ENCODE measurements at regions not wholly inside any gene's neighbourhood (a gene's known extent, or its start where the extent isn't known, plus 50 kb on each side); places are given as distances from the start of the nearest gene placed in this dataset.

DNA sequence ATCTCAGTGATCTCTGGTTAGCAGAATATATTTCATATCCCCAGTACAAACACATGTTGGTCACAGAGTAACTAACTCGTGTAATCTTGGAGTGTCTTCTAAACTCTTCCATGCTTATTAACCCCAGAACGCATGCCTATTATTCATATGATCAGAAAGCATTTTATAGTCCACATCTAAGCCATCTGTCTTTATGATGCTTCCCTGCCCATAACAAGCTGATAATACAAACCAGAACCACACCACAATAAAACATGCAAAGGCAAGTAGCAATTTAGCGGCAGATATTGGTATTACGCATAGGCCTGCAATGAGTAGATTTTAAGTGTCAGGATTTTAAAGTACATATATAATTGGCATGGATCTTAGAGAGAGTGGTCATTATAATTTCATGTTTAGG is 120.0 kb upstream of the PRKCQ start:
- H3K27ac ChIP-seq, result no peak overlapping the region
- no peak for TF ChIP-seq ZFX (IDR thresholded peaks at IDR 0.05; ENCODE audit: borderline replicate concordance)
- TF ChIP-seq, protein P1, sequence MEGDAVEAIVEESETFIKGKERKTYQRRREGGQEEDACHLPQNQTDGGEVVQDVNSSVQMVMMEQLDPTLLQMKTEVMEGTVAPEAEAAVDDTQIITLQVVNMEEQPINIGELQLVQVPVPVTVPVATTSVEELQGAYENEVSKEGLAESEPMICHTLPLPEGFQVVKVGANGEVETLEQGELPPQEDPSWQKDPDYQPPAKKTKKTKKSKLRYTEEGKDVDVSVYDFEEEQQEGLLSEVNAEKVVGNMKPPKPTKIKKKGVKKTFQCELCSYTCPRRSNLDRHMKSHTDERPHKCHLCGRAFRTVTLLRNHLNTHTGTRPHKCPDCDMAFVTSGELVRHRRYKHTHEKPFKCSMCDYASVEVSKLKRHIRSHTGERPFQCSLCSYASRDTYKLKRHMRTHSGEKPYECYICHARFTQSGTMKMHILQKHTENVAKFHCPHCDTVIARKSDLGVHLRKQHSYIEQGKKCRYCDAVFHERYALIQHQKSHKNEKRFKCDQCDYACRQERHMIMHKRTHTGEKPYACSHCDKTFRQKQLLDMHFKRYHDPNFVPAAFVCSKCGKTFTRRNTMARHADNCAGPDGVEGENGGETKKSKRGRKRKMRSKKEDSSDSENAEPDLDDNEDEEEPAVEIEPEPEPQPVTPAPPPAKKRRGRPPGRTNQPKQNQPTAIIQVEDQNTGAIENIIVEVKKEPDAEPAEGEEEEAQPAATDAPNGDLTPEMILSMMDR (IDR thresholded peaks at IDR 0.05), result no peak

DNA sequence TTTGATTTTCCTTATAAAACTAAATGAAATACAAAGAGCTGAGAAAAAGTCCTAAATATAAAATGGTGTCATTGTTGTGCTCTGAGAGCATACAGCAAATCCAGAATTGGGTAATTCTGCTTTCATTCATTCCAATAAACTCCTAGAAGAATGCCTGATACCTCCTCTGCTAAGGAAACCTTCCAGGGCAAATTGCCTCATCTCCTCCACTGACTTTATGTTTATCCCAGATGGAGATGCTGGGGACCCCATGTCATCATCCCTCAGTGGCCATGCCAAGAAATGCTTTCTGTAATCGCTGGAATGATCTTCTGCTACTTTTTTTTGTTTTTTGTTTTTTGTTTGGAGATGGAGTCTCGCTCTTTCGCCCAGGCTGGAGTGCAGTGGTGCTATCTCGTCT is 119.3 kb upstream of the PRKCQ start:
- no peak overlapping the region for H3K27ac ChIP-seq
- TF ChIP-seq, protein P1 (IDR thresholded peaks at IDR 0.05), result no peak
- no peak for TF ChIP-seq ZFX (IDR thresholded peaks at IDR 0.05; ENCODE audit: borderline replicate concordance)

DNA sequence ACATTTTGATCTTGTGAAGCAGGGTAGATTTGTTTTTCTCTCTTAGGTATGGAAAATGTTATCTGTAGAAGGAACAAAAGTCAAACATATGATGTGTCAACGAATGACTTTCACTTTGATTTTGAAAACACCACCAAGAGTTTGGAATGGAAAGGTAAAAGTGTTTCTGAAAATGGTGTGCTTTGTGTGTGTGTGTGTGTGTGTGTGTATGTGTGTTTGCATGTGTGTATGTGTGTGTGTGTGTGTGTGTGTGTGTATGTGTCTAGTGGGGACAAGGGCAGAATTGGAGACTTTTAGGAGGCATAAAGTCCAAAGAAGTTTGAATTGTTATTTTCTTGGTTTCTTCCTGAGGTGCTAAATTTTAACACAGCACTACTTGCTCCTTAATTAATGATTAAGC is 115.4 kb upstream of the PRKCQ start:
- H3K27ac ChIP-seq, result no peak overlapping the region
- TF ChIP-seq, protein P1 (IDR thresholded peaks at IDR 0.05), result no peak
- no peak for TF ChIP-seq ZFX (IDR thresholded peaks at IDR 0.05; ENCODE audit: borderline replicate concordance)

DNA sequence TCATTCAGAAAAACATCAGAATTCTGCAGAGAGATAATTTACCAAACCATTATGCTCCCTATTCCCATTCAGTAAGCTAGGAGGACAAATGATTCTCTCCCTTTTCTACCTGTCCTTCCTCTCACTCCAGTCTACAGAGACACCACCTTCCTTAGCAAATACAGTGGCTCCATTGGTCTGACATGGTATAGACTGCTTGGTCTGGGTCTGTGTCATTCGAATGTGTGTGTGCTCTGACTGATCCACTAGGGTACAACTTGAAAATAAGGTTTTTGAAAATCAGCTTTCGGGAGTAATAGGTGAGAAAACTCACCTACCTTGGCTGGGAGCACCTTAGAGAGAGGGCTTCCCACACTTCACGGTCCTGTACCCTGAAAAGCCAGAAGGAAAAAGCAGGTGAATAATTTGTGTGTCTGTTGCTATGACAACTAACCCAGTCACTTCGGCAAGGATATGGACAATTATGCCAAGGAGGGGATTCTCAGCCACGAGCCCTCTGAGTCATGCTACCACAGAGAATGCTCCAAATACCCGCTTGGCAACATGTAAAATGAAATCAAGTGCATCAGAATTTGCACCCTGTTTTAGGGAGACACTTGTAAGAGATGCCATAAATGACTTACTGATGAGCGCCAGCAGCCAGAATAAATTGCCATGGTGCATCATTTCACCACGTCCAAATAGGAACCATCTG is 114.5 kb upstream of the PRKCQ start:
- no peak overlapping the region for H3K27ac ChIP-seq
- no peak for TF ChIP-seq ZFX (IDR thresholded peaks at IDR 0.05; ENCODE audit: borderline replicate concordance)
- TF ChIP-seq, protein P1 (IDR thresholded peaks at IDR 0.05), result no peak

DNA sequence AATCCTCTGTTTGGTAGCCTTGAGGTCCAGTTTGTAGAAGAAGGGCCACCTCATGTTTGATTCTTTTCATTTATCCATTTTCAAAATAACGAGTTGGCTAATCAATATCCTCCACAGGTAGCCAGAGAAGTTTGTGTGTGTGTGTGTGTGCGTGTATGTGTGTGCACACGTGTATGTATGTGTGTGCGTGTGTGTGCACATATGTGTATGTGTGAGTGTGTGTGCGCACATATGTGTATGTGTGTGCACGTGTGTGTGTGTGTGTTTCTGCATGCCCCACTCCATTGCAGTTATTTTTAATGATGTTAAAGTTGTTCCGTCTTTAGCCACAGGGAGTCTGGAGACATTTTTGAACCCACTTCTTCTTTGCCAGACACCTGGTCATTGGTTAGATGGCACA is 112.8 kb upstream of the PRKCQ start:
- TF ChIP-seq, protein P1 (IDR thresholded peaks at IDR 0.05), result no peak
- H3K27ac ChIP-seq, result no peak overlapping the region

DNA sequence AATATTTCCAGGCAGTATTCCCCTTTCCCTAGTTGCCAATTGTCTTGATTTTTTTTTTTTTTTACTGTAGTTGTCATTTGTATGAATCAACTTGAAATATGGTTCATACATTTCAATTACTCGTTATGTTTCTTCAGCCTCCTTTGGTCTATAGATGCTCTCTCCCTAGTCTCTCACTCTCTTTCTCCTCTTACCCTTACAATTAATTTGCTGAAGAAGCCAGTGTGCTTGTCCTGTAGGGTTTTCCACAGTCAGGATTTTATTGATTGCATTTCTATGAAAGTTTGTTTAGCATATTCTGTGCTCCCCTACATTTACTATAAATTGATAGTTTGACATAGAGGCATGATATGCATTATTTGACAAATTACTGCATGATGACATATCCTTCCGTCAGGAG is 112.0 kb upstream of the PRKCQ start:
- H3K27ac ChIP-seq, result no peak overlapping the region
- TF ChIP-seq ZFX (IDR thresholded peaks at IDR 0.05; ENCODE audit: borderline replicate concordance), result no peak
- TF ChIP-seq, protein P1 (IDR thresholded peaks at IDR 0.05), result no peak

DNA sequence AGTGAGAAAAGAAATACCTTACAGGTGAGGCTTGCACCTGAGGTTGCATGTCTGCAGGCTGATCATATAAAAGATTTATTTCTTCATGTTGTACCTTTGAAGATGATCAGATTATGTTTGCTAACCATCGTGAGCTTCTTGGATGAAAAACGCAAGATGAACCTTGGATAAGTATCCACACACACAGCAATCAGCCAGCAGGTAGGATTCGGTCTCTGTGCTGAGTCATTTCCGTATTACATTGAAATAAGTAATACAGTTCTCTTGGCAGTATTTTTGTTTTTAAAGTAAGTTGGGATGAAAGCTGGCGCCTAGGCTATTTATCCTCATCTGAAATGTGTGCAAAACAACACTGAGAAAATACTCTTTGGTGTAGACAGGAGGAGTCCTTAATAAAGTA is 109.0 kb upstream of the PRKCQ start:
- H3K27ac ChIP-seq, result no peak overlapping the region
- TF ChIP-seq, protein P1 (IDR thresholded peaks at IDR 0.05), result no peak
- TF ChIP-seq ZFX (IDR thresholded peaks at IDR 0.05; ENCODE audit: borderline replicate concordance), result no peak
